LoVo (cell line): ENCODE measurements at regions not wholly inside any gene's neighbourhood (a gene's known extent, or its start where the extent isn't known, plus 50 kb on each side); places are given as distances from the start of the nearest gene placed in this dataset.
A peak's percentile ranks its signal among the peaks of the same experiment; 100 is the strongest.

ENCODE experiments used
- DNase-seq: peaks from one replicate; pipeline ENCODE4 v3.0.0-alpha.2; 2016; ENCODE audit warnings: low spot score

DNA sequence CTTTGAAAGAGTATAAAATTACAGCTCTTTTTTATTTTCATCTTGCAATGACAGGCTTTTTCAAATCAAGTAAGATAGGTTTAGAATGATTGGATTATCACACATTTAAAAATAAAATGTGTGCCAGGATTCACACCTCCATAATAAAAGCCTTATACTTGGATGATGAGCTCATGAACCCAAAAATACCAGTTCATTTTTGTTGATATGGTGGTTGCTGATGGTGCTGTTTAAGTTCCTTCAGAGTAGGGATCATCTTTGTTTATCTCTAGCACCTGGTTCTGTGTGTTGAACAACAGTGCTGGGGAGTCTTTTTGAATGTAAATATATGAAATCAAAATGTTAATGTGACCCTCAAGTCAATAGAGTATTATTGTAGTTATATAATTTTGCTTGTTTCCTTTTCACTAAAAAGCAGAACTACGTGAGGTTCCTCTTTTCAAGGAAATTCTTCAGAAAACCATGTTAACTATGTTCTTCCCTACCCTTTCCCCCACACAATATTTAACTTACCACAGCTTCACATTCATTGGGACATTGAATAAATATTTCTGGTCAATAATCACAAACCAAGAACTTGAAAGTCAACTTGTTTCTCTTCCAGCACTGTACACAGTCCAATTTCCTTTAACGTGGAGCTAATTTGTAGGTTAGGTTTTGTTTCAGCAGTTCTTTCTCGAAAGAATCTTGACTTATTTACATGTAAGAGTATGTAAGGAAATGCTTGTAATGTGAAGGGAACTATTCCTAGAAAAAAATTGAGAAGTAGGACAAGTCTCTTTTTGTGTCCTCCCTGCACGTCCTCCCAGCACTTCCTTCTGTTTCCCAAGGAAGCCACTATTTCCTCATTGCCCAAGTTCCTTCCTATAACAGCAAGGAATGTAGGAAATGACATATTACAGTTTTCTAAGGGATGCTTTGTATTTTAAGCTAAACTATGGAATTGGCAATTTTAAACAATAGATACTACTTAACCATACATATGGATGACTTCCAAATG, 945.9 kb upstream of the CITED2 start:
- no peak for DNase-seq

- peak; percentile 8 for DNase-seq
These were observed 944.8 kb upstream of the CITED2 start for GRCh38 chr6:140319209-140319608.

- no peak for DNase-seq
These were observed 944.0 kb upstream of the CITED2 start for GRCh38 chr6:140318408-140318807.

DNA sequence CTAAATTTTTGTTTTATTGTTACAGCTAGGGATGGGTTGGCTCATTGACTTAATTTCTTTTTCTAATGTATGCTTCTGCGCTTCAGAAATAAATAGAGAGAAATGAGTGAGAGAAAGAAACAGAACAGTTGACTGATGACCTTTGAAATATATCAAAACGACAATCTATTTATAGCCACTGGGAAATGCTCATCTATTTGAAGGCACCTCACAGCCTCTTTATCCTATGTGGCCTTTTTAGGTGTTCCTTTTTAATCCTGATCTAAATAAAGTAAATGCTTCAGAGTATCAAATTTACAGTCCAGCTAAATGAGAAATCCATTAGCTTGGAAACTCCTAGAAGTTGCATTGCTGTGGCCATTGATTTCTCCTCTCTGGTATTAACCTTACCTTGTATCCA, 943.5 kb upstream of the CITED2 start:
- no peak for DNase-seq

GRCh38 chr6:140316966-140317365, 942.5 kb upstream of the CITED2 start:
- DNase-seq = peak; percentile 11

GRCh38 chr6:140314682-140315081, 940.2 kb upstream of the CITED2 start:
- DNase-seq = no peak

DNA sequence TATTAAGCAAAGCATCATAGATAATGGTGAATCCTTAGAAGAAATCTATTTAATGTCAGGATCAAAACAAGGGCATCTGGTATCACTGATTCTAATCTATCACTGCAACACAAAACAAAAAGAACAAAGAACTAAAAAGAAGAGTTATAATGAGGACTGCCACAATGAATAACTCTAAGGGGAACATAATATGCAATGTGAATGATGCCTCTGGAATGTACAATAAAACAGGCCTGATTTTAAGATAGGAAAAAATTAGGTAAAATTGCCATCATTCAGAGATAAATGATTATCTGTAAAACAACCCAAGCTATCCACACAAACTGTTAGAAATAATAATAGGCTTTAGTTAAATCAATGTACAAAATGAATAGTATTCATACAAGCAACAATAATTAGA, 936.7 kb upstream of the CITED2 start:
- DNase-seq = no peak

- no peak for DNase-seq
These were observed 928.9 kb upstream of the CITED2 start for GRCh38 chr6:140303218-140303949.

DNA sequence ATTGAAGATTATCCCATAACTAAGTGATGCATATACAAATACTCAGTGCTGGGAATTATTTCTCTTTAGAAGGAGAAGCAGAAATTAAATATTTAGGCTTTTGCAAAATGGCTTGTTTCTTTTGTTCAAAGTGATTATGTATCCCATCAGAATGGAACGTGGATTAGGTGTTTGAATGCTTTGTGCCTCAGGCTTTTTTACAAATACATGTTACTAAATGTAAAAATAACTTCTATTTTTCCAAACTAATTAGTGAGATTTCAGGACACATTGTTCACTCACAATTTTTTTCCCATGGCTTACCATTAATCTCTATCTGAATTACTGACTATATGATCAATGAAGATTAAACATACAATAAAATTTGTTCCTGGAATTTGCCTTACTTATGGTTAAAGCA, 925.9 kb upstream of the CITED2 start:
- no peak for DNase-seq

DNA sequence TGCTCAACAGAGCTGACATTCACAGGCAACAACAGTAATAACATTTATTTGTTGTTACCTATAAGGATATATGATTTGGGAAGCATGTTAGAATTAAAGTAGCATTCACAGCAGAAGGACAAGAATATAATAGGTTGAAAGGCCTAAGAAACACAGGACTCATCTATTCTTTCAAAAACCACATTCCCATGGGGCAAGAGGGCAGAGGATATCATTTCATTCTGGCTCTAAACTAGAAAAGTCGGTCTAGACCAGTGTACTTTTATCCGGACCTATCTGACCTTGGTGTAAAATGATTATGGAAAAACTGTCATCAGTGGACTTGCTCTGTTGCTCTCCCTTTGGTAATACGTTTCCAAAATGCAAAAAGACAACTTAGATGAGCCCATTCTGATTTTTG, 914.7 kb upstream of the CITED2 start:
- no peak for DNase-seq

- DNase-seq = no peak
These were observed 911.7 kb upstream of the CITED2 start for GRCh38 chr6:140285998-140286690.

GRCh38 chr6:140285471-140285870, 911.0 kb upstream of the CITED2 start:
- DNase-seq = no peak

GRCh38 chr6:140284871-140285270, 910.4 kb upstream of the CITED2 start:
- DNase-seq = no peak

DNA sequence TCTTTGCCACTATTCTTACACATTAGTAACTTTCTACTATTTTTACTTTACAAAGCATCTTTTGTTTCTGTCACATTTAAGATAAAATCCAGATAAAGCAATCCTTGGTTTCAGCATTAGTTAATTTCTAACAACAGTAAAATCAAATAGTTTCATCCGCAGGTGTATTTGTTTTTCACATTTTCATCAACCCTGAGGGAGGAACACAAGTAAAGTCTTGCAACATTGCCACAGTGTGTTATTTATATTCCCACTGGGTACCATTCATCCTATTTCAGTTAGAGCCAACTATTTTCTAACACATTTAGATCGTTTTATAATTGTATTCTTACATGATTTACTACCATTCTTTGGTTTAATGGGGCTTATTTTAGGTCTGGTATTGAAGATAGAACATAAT, 908.7 kb upstream of the CITED2 start:
- DNase-seq = no peak

GRCh38 chr6:140281767-140282166, 907.3 kb upstream of the CITED2 start:
- no peak for DNase-seq

GRCh38 chr6:140281236-140281635, 906.8 kb upstream of the CITED2 start:
- DNase-seq = no peak

DNA sequence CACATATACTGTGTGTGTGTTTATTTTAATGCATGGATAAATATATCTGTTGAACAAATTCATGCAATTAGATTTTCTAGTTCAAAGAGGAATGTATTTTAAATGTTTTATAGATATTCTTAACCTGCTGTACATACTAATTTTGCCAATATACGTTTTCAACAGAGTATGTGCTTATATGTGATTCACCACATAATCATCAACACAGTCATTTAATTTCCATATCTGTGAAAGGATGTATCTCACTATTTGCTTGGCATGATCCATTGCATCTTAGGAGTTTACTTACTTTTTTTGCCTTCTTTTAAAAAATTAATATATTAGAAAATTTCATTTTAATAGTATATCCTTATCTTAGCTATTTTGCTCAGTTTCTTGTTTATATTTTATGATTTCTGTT, 902.3 kb upstream of the CITED2 start:
- DNase-seq = no peak

DNA sequence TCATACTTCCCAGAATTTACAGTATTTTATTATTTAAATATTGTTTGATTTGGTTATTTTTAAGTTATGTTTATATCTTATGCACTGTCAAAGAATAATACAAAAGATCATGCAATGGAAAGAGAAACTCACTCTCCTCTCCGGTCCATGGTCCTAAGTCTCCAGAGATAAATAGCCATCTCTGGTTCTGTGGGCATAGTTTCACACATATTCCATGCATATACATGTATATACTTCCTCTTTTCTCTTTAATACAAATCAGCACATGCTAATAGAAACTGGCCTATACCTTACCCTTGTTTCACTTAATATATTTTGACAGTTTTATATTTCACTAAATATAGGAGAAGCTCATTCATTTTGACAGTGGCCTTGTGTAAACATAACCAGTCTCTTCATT, 901.7 kb upstream of the CITED2 start:
- no peak for DNase-seq

DNA sequence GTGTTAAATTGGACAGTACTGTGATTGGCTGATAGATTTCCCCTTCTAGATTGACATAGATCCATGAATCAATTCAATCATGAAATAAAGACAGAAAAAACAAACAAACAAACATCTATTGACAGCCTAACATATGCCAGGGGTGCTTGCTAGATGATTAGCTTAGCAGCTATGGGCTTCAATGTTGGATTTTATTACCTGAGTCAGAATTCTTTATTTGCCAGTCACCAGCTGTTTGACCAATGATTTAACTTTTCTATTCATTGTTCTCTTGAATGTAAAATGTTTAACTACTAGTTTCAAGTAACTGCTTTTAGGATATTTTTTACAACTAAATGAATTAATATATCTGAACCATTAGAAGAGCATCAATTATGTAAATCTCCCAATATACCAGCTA, 901.3 kb upstream of the CITED2 start:
- no peak for DNase-seq

DNA sequence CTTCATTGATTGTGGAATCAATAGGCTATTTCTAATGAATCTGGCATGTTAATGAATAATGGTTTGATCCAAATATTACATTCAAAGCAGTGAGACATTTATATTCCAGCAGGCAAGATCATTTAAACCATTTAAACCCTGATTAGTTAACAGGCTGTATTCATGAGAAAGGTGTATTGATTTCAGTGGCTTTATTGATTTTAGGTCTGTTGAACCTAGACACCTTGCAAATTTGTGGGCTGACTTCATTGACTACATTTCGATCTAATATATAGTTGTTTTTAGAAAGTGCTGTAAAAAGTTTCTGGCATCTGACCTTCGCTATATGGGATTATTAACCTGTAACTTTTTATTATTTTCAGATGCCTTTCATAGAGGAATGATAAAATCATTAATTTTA, 900.1 kb upstream of the CITED2 start:
- DNase-seq = no peak

DNA sequence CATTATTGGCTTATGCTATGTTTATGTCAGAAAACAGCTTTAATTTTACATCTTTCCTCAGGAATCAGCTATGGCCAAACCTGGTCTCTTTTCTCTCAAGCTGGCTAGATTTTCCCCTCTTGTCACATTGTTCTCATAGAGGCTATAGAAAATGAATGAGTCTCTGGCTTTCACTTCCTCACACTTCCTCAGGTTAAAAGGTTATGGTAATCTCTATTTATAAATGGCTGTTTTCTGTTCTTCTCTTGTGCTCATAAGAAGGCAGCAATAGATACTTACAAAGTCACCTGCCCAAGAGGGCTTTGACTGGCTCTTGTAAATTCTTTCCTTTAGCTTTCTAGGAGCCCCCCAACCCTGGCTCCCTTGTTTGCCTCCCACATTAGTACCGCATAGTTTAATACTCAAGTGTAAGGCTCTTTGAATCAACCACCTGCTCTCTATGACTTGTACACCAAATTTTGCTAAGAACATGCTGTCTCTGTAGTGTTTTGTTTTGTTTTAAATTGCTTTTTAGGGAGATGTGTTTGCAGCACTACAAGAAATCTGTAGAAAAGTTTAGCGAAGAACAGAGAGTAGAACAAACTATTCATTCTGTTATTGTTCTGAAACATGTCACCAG, 897.4 kb upstream of the CITED2 start:
- no peak for DNase-seq

GRCh38 chr6:140269591-140270165, 895.2 kb upstream of the CITED2 start:
- DNase-seq = no peak
